ENCODE measurements at regions not wholly inside any gene's neighbourhood (a gene's known extent, or its start where the extent isn't known, plus 50 kb on each side); places are given as distances from the start of the nearest gene placed in this dataset.

GRCh38 chr22:48641906-48642475 is 1185.7 kb downstream of the BRD1 start (continued):
- TF ChIP-seq, protein P1, sequence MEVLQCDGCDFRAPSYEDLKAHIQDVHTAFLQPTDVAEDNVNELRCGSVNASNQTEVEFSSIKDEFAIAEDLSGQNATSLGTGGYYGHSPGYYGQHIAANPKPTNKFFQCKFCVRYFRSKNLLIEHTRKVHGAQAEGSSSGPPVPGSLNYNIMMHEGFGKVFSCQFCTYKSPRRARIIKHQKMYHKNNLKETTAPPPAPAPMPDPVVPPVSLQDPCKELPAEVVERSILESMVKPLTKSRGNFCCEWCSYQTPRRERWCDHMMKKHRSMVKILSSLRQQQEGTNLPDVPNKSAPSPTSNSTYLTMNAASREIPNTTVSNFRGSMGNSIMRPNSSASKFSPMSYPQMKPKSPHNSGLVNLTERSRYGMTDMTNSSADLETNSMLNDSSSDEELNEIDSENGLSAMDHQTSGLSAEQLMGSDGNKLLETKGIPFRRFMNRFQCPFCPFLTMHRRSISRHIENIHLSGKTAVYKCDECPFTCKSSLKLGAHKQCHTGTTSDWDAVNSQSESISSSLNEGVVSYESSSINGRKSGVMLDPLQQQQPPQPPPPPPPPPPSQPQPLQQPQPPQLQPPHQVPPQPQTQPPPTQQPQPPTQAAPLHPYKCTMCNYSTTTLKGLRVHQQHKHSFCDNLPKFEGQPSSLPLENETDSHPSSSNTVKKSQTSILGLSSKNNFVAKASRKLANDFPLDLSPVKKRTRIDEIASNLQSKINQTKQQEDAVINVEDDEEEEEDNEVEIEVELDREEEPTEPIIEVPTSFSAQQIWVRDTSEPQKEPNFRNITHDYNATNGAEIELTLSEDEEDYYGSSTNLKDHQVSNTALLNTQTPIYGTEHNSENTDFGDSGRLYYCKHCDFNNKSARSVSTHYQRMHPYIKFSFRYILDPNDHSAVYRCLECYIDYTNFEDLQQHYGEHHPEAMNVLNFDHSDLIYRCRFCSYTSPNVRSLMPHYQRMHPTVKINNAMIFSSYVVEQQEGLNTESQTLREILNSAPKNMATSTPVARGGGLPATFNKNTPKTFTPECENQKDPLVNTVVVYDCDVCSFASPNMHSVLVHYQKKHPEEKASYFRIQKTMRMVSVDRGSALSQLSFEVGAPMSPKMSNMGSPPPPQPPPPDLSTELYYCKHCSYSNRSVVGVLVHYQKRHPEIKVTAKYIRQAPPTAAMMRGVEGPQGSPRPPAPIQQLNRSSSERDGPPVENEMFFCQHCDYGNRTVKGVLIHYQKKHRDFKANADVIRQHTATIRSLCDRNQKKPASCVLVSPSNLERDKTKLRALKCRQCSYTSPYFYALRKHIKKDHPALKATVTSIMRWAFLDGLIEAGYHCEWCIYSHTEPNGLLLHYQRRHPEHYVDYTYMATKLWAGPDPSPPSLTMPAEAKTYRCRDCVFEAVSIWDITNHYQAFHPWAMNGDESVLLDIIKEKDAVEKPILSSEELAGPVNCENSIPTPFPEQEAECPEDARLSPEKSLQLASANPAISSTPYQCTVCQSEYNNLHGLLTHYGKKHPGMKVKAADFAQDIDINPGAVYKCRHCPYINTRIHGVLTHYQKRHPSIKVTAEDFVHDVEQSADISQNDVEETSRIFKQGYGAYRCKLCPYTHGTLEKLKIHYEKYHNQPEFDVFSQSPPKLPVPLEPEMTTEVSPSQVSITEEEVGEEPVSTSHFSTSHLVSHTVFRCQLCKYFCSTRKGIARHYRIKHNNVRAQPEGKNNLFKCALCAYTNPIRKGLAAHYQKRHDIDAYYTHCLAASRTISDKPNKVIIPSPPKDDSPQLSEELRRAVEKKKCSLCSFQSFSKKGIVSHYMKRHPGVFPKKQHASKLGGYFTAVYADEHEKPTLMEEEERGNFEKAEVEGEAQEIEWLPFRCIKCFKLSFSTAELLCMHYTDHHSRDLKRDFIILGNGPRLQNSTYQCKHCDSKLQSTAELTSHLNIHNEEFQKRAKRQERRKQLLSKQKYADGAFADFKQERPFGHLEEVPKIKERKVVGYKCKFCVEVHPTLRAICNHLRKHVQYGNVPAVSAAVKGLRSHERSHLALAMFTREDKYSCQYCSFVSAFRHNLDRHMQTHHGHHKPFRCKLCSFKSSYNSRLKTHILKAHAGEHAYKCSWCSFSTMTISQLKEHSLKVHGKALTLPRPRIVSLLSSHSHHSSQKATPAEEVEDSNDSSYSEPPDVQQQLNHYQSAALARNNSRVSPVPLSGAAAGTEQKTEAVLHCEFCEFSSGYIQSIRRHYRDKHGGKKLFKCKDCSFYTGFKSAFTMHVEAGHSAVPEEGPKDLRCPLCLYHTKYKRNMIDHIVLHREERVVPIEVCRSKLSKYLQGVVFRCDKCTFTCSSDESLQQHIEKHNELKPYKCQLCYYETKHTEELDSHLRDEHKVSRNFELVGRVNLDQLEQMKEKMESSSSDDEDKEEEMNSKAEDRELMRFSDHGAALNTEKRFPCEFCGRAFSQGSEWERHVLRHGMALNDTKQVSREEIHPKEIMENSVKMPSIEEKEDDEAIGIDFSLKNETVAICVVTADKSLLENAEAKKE (CRISPR knock-in tag; IDR thresholded peaks at IDR 0.05): no peak
- no peak for TF ChIP-seq JUNB (IDR thresholded peaks at IDR 0.05; ENCODE audit: unreplicated experiment)
- TF ChIP-seq POLR2AphosphoS5 (IDR thresholded peaks at IDR 0.05; ENCODE audit: low read depth): no peak
- TF ChIP-seq ETS1 (IDR thresholded peaks at IDR 0.05): no peak
- TF ChIP-seq CREB1 (CRISPR knock-in tag; IDR thresholded peaks at IDR 0.05; ENCODE audit: low read depth): no peak
- no peak for TF ChIP-seq EZH2phosphoT487 (IDR thresholded peaks at IDR 0.05; ENCODE audit: unreplicated experiment)
- TF ChIP-seq ZNF331 (CRISPR knock-in tag; IDR thresholded peaks at IDR 0.05; ENCODE audit: low read depth): no peak
- TF ChIP-seq, protein P2, sequence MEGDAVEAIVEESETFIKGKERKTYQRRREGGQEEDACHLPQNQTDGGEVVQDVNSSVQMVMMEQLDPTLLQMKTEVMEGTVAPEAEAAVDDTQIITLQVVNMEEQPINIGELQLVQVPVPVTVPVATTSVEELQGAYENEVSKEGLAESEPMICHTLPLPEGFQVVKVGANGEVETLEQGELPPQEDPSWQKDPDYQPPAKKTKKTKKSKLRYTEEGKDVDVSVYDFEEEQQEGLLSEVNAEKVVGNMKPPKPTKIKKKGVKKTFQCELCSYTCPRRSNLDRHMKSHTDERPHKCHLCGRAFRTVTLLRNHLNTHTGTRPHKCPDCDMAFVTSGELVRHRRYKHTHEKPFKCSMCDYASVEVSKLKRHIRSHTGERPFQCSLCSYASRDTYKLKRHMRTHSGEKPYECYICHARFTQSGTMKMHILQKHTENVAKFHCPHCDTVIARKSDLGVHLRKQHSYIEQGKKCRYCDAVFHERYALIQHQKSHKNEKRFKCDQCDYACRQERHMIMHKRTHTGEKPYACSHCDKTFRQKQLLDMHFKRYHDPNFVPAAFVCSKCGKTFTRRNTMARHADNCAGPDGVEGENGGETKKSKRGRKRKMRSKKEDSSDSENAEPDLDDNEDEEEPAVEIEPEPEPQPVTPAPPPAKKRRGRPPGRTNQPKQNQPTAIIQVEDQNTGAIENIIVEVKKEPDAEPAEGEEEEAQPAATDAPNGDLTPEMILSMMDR (conservative IDR thresholded peaks at IDR 0.05; ENCODE audit: low read depth in 2 of 2): no peak

Measured in GM23338 (cell line).